ENCODE measurements at regions not wholly inside any gene's neighbourhood (a gene's known extent, or its start where the extent isn't known, plus 50 kb on each side); places are given as distances from the start of the nearest gene placed in this dataset.

DNA sequence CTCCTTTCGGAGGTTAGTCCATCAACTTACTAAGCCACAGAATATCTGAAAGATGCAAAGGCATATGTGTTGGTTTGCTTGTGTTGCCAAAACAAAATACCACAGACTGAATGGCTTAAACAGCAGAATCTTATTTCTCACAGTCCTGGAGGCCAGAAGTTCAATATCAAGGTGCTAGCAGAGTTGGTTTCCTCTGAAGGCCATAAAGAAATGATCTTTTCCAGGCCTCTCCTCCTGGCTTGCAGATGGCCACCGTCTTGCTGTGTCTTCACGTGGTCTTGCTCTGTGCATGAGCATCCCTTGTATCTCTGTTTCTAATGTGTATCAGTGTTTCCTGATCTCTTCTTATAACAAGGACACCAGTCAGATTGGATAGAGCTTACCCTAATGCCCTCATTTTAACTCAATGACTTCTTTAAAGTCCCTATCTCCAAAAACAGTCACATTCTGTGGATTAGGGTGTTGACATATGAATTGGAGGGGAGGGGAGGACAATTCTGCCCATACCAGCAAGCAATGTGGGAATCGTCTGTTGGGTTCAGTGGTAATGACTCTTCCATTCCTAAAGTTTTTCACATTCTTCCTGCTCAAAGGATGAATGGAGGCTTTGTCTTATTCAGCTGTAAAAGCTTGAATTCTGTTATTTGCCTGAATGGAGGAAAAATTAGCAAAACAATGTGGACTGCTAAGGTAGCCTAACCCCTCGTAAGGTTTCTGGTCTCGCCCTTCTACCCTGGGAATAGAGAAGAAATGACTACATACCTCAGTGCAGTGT, 715.7 kb downstream of the DIAPH3 start:
- no peak overlapping the region for H3K4me3 ChIP-seq (ENCODE audit: low read length, poor library complexity, severe bottlenecking)
- no peaks in the 10 kb centered on the region for H4K20me1 ChIP-seq (ENCODE audit: insufficient read depth, low read length, poor library complexity, severe bottlenecking)
- no peaks in the 10 kb centered on the region for H3K36me3 ChIP-seq (ENCODE audit: insufficient read depth, low read length)
- no peaks in the 10 kb centered on the region for H3K9me2 ChIP-seq (replicated peaks; ENCODE audit: low read depth, low read length)
- TF ChIP-seq CTCF (conservative IDR thresholded peaks at IDR 0.05; ENCODE audit: low read length) (no peak), EZH2phosphoT487 (IDR thresholded peaks at IDR 0.05; ENCODE audit: borderline replicate concordance) (no peak)
- H2AFZ ChIP-seq (ENCODE audit: low read length), result no peak overlapping the region
- no peaks in the 10 kb centered on the region for H3K9me3 ChIP-seq (ENCODE audit: insufficient read depth, low read depth, low read length)
- H3K79me2 ChIP-seq (ENCODE audit: insufficient read depth, low read length), result no peaks in the 10 kb centered on the region
- H3K4me2 ChIP-seq (ENCODE audit: low read depth, low read length, poor library complexity, severe bottlenecking), result peak overlapping the region; percentile 57
- no peaks in the 10 kb centered on the region; the same call in 1 of the 2 replicates for H3F3A ChIP-seq (ENCODE audit: low read depth)
- H3K27me3 ChIP-seq (ENCODE audit: insufficient read depth, low read length, poor library complexity, severe bottlenecking), result peaks cover 25% of the 10 kb centered on the region
- no peak overlapping the region for H3K9ac ChIP-seq (ENCODE audit: low read depth, low read length, poor library complexity, severe bottlenecking)
- H3K4me1 ChIP-seq (ENCODE audit: insufficient read depth, low read length, poor library complexity, severe bottlenecking), result peaks cover 54% of the 10 kb centered on the region

GRCh38 chr13:59449750-59450149, 714.0 kb downstream of the DIAPH3 start:
- Histone ChIP-seq H3K9me2 (replicated peaks; ENCODE audit: low read depth, low read length) (no peaks in the 10 kb centered on the region), H3K9me3 (ENCODE audit: insufficient read depth, low read depth, low read length) (no peaks in the 10 kb centered on the region), H3K36me3 (ENCODE audit: insufficient read depth, low read length) (no peaks in the 10 kb centered on the region), H3F3A (ENCODE audit: low read depth) (no peaks in the 10 kb centered on the region), H3K27me3 (ENCODE audit: insufficient read depth, low read length, poor library complexity, severe bottlenecking) (peaks cover 25% of the 10 kb centered on the region), H3K4me2 (ENCODE audit: low read depth, low read length, poor library complexity, severe bottlenecking) (no peak overlapping the region), H4K20me1 (ENCODE audit: insufficient read depth, low read length, poor library complexity, severe bottlenecking) (no peaks in the 10 kb centered on the region), H3K4me3 (ENCODE audit: low read length, poor library complexity, severe bottlenecking) (no peak overlapping the region), H3K79me2 (ENCODE audit: insufficient read depth, low read length) (no peaks in the 10 kb centered on the region), H3K4me1 (ENCODE audit: insufficient read depth, low read length, poor library complexity, severe bottlenecking) (peaks cover 37% of the 10 kb centered on the region), H2AFZ (ENCODE audit: low read length) (no peak overlapping the region), H3K9ac (ENCODE audit: low read depth, low read length, poor library complexity, severe bottlenecking) (no peak overlapping the region)
- TF ChIP-seq EZH2phosphoT487 (IDR thresholded peaks at IDR 0.05; ENCODE audit: borderline replicate concordance) (no peak), CTCF (conservative IDR thresholded peaks at IDR 0.05; ENCODE audit: low read length) (no peak)

- H3K9me3 ChIP-seq (ENCODE audit: insufficient read depth, low read depth, low read length), result no peaks in the 10 kb centered on the region
- H3K36me3 ChIP-seq (ENCODE audit: insufficient read depth, low read length), result no peaks in the 10 kb centered on the region
- no peaks in the 10 kb centered on the region for H4K20me1 ChIP-seq (ENCODE audit: insufficient read depth, low read length, poor library complexity, severe bottlenecking)
- peaks cover 32% of the 10 kb centered on the region for H3K4me1 ChIP-seq (ENCODE audit: insufficient read depth, low read length, poor library complexity, severe bottlenecking)
- H3K4me2 ChIP-seq (ENCODE audit: low read depth, low read length, poor library complexity, severe bottlenecking), result no peak overlapping the region
- H2AFZ ChIP-seq (ENCODE audit: low read length), result no peak overlapping the region
- TF ChIP-seq CTCF (conservative IDR thresholded peaks at IDR 0.05; ENCODE audit: low read length), result no peak
- TF ChIP-seq EZH2phosphoT487 (IDR thresholded peaks at IDR 0.05; ENCODE audit: borderline replicate concordance), result no peak
- H3K79me2 ChIP-seq (ENCODE audit: insufficient read depth, low read length), result no peaks in the 10 kb centered on the region
- no peaks in the 10 kb centered on the region for H3F3A ChIP-seq (ENCODE audit: low read depth)
- H3K9me2 ChIP-seq (replicated peaks; ENCODE audit: low read depth, low read length), result no peaks in the 10 kb centered on the region
- no peak overlapping the region for H3K4me3 ChIP-seq (ENCODE audit: low read length, poor library complexity, severe bottlenecking)
- H3K9ac ChIP-seq (ENCODE audit: low read depth, low read length, poor library complexity, severe bottlenecking), result no peak overlapping the region
- peaks cover 25% of the 10 kb centered on the region for H3K27me3 ChIP-seq (ENCODE audit: insufficient read depth, low read length, poor library complexity, severe bottlenecking)
These were observed 713.5 kb downstream of the DIAPH3 start for GRCh38 chr13:59450229-59450628.
